PC-9 (cell line): ENCODE measurements at regions not wholly inside any gene's neighbourhood (a gene's known extent, or its start where the extent isn't known, plus 50 kb on each side); places are given as distances from the start of the nearest gene placed in this dataset.

Experiments used
- CTCF ChIP-seq: fragments of 200-600 bp; sonication (generic); conservative IDR thresholded peaks from 2 replicates; pipeline ENCODE4 v1.6.1; 2017; ENCODE audit warnings: mixed run types, antibody characterized with exemption, mild to moderate bottlenecking, moderate library complexity
- EZH2 ChIP-seq: fragments of 200-600 bp; sonication (generic); IDR thresholded peaks from 2 replicates; pipeline ENCODE4 v1.8.0; 2017; ENCODE audit warnings: antibody characterized with exemption, low read depth

- TF ChIP-seq CTCF (no peak), EZH2 (no peak)
Measured at GRCh38 chr10:61839916-61840315, 61.6 kb upstream of the ARID5B start.
